ENCODE measurements at regions not wholly inside any gene's neighbourhood (a gene's known extent, or its start where the extent isn't known, plus 50 kb on each side); places are given as distances from the start of the nearest gene placed in this dataset.

DNA sequence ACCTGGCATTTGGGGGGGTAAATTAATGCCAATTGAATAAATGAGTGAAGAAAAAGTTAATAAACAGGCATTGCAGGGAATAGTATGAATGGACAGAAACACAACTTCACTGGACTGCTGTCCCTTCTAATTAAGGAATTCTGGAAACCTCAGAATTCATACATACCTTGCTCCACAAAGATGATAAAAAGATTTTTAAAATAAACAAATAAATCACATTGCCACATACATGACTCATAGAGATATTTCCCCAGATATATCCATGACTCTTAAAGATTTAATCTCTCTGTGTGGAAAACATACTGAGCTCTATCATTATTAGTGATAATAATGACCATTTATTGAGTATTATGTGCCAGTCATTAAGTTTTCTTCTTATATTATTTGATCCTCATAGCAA lies 469.0 kb upstream of the MEF2C start:
- no peak overlapping the region for H3K4me3 ChIP-seq
- no peak overlapping the region for H3K27ac ChIP-seq
- no peaks in the 10 kb centered on the region for H3K36me3 ChIP-seq
- H3K4me1 ChIP-seq = no peaks in the 10 kb centered on the region
- no peaks in the 10 kb centered on the region for H3K27me3 ChIP-seq
- intact Hi-C loops (cut with DNase I) = no loop called here
- no peak for DNase-seq
- TF ChIP-seq CTCF (IDR thresholded peaks at IDR 0.05) = no peak
- TF ChIP-seq POLR2A (IDR thresholded peaks at IDR 0.05) = no peak
- no peak for TF ChIP-seq EP300 (IDR thresholded peaks at IDR 0.05)
- no peak for TF ChIP-seq POLR2AphosphoS5 (IDR thresholded peaks at IDR 0.05)
- no peaks in the 10 kb centered on the region for H3K9me3 ChIP-seq

- WGBS, 2 donors = 79 to 86% methylated on average over 4 of the region's 4 CpGs
- Histone ChIP-seq H3K4me1 (no peaks in the 10 kb centered on the region), H3K36me3 (no peaks in the 10 kb centered on the region), H3K27ac (no peak overlapping the region), H3K27me3 (no peaks in the 10 kb centered on the region), H3K9me3 (no peaks in the 10 kb centered on the region), H3K4me3 (no peak overlapping the region)
- TF ChIP-seq POLR2A (IDR thresholded peaks at IDR 0.05) = no peak
- no peak for TF ChIP-seq CTCF (IDR thresholded peaks at IDR 0.05)
- no peak for TF ChIP-seq POLR2AphosphoS5 (IDR thresholded peaks at IDR 0.05)
- DNase-seq = no peak
- intact Hi-C loops (cut with DNase I) = no loop called here
These were observed 468.2 kb upstream of the MEF2C start for GRCh38 chr5:89351222-89351621.

- H3K9me3 ChIP-seq = no peaks in the 10 kb centered on the region
- H3K36me3 ChIP-seq = no peaks in the 10 kb centered on the region
- TF ChIP-seq CTCF (IDR thresholded peaks at IDR 0.05) (no peak), POLR2AphosphoS5 (IDR thresholded peaks at IDR 0.05) (no peak), EP300 (IDR thresholded peaks at IDR 0.05) (no peak), POLR2A (IDR thresholded peaks at IDR 0.05) (no peak)
- no peak for DNase-seq
- intact Hi-C loops (cut with DNase I) = no loop called here
- no peaks in the 10 kb centered on the region for H3K27me3 ChIP-seq
- H3K27ac ChIP-seq = no peak overlapping the region
- no peak overlapping the region for H3K4me3 ChIP-seq
- H3K4me1 ChIP-seq = no peaks in the 10 kb centered on the region
These were observed 467.7 kb upstream of the MEF2C start for GRCh38 chr5:89350684-89351083.

DNA sequence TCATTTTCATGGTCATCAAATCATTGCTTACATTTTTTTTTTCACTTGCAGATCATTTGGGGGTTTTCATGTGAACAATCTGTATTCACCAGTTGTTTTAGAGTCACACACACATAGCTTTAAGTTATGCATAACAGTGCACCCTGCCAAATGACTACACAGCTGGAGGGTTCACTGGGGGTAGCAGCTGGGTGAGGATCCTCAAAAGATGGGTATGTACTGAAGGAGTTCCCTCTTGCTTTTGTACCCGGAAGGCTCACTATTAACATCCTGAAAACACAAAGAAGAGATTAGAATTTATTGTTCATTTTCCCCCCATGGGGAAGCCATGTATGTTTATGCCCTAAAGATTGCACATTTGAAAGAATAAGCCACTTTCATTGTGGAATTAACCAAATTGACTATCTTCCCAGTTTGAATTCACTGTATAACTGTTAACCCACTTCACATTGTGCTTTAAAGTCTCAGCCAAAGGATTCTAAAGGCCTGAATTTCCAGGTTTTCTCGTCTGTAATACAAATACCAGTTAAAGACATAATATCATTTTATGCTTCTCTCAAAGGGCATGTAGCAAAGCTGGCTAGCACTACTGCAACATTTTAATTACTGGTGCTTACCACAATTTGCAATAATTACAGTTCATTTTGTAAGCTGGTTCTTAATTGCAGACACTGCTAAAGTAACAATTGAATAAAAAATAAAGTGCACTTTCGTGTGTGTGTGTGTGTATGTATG lies 466.4 kb upstream of the MEF2C start:
- Histone ChIP-seq H3K27ac (no peak overlapping the region), H3K36me3 (no peaks in the 10 kb centered on the region), H3K9me3 (no peaks in the 10 kb centered on the region), H3K4me1 (no peaks in the 10 kb centered on the region), H3K27me3 (no peaks in the 10 kb centered on the region), H3K4me3 (no peak overlapping the region)
- DNase-seq = no peak
- WGBS, 2 donors = 75 to 82% methylated on average over 3 of the region's 3 CpGs
- intact Hi-C loops (cut with DNase I) = no loop called here
- TF ChIP-seq CTCF (IDR thresholded peaks at IDR 0.05) (no peak), EP300 (IDR thresholded peaks at IDR 0.05) (no peak), POLR2AphosphoS5 (IDR thresholded peaks at IDR 0.05) (no peak), POLR2A (IDR thresholded peaks at IDR 0.05) (no peak)

DNA sequence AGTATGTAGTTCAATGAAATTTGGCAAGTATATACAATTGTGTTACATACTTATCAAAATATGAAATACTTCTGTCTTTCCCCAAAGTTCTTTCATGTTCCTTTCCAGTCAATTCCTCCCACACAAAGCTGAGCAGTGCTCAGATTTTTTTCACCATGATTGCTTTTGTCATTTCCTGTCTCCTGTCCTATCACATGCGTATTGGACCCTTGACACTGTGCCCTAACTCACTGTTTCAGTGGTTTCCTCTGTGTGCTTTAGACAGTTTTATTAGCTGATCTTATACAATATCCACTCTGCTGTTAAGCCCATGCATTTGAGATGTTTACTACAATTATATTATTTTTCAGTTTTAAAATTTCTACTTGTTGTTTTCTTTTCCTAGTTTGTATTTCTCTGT lies 463.6 kb upstream of the MEF2C start:
- 74 to 94% methylated on average over 1 of the region's 1 CpG for WGBS, 2 donors
- H3K36me3 ChIP-seq = no peaks in the 10 kb centered on the region
- intact Hi-C loops (cut with DNase I) = no loop called here
- no peak overlapping the region for H3K4me3 ChIP-seq
- H3K4me1 ChIP-seq = no peaks in the 10 kb centered on the region
- no peak for TF ChIP-seq POLR2A (IDR thresholded peaks at IDR 0.05)
- TF ChIP-seq CTCF (IDR thresholded peaks at IDR 0.05) = no peak
- no peak for TF ChIP-seq POLR2AphosphoS5 (IDR thresholded peaks at IDR 0.05)
- TF ChIP-seq EP300 (IDR thresholded peaks at IDR 0.05) = no peak
- H3K9me3 ChIP-seq = no peaks in the 10 kb centered on the region
- no peak for DNase-seq
- no peak overlapping the region for H3K27ac ChIP-seq
- no peaks in the 10 kb centered on the region for H3K27me3 ChIP-seq
